Endothelial cell (in vitro differentiated cells): ENCODE measurements at regions not wholly inside any gene's neighbourhood (a gene's known extent, or its start where the extent isn't known, plus 50 kb on each side); places are given as distances from the start of the nearest gene placed in this dataset.

Experiments
- DNase-seq: peaks from one replicate; pipeline ENCODE4 v3.0.0; 2021; ENCODE audit warnings: low spot score
- H3K27ac Mint-ChIP-seq: one replicate; pipeline ENCODE4 v1.8.0; 2021; ENCODE audit warnings: mixed read lengths, inconsistent platforms; ENCODE audit not compliant: unreplicated experiment
- H3K27me3 Mint-ChIP-seq: one replicate; pipeline ENCODE4 v1.8.0; 2021; ENCODE audit warnings: mild to moderate bottlenecking, moderate library complexity, mixed read lengths, inconsistent platforms; ENCODE audit not compliant: unreplicated experiment
- H3K36me3 Mint-ChIP-seq: one replicate; pipeline ENCODE4 v1.8.0; 2021; ENCODE audit warnings: mild to moderate bottlenecking, low read depth, mixed read lengths, inconsistent platforms; ENCODE audit not compliant: unreplicated experiment
- H3K4me1 Mint-ChIP-seq: one replicate; pipeline ENCODE4 v1.8.0; 2021; ENCODE audit warnings: mild to moderate bottlenecking, mixed read lengths, inconsistent platforms; ENCODE audit not compliant: unreplicated experiment
- H3K4me3 Mint-ChIP-seq: one replicate; pipeline ENCODE4 v1.8.0; 2021; ENCODE audit warnings: mild to moderate bottlenecking, mixed read lengths, inconsistent platforms; ENCODE audit not compliant: unreplicated experiment
- H3K9me3 Mint-ChIP-seq: one replicate; pipeline ENCODE4 v1.8.0; 2021; ENCODE audit warnings: mixed read lengths, inconsistent platforms; ENCODE audit not compliant: unreplicated experiment
- CTCF ChIP-seq: fragments of 200-600 bp; sonication (generic); IDR thresholded peaks from one replicate; pipeline ENCODE4 v1.5.0; 2021; ENCODE audit warnings: antibody characterized with exemption; ENCODE audit not compliant: unreplicated experiment

- no peak for TF ChIP-seq CTCF
- Mint-ChIP-seq H3K9me3 (no peaks in the 10 kb centered on the region), H3K27me3 (no peaks in the 10 kb centered on the region), H3K4me3 (no peak overlapping the region), H3K4me1 (peaks cover 7% of the 10 kb centered on the region), H3K36me3 (no peaks in the 10 kb centered on the region), H3K27ac (no peak overlapping the region)
- no peak for DNase-seq
These were observed 256.5 kb upstream of the ZNF608 start for GRCh38 chr5:125002727-125003598.

- DNase-seq, result no peak
- no peaks in the 10 kb centered on the region for H3K27me3 Mint-ChIP-seq
- no peak for TF ChIP-seq CTCF
- H3K9me3 Mint-ChIP-seq, result no peaks in the 10 kb centered on the region
- no peaks in the 10 kb centered on the region for H3K36me3 Mint-ChIP-seq
- H3K4me3 Mint-ChIP-seq, result no peak overlapping the region
- no peak overlapping the region for H3K27ac Mint-ChIP-seq
- peaks cover 7% of the 10 kb centered on the region for H3K4me1 Mint-ChIP-seq
These were observed 257.6 kb upstream of the ZNF608 start for GRCh38 chr5:125004009-125004408.

GRCh38 chr5:125005266-125005665, 258.8 kb upstream of the ZNF608 start:
- Mint-ChIP-seq H3K9me3 (no peaks in the 10 kb centered on the region), H3K4me3 (no peak overlapping the region), H3K27me3 (no peaks in the 10 kb centered on the region), H3K4me1 (peaks cover 7% of the 10 kb centered on the region), H3K27ac (no peak overlapping the region), H3K36me3 (no peaks in the 10 kb centered on the region)
- no peak for TF ChIP-seq CTCF
- no peak for DNase-seq

- no peak for DNase-seq
- no peaks in the 10 kb centered on the region for H3K9me3 Mint-ChIP-seq
- H3K4me3 Mint-ChIP-seq, result no peak overlapping the region
- H3K36me3 Mint-ChIP-seq, result no peaks in the 10 kb centered on the region
- peaks cover 7% of the 10 kb centered on the region for H3K4me1 Mint-ChIP-seq
- H3K27me3 Mint-ChIP-seq, result no peaks in the 10 kb centered on the region
- no peak for TF ChIP-seq CTCF
- H3K27ac Mint-ChIP-seq, result no peak overlapping the region
These were observed 259.7 kb upstream of the ZNF608 start for GRCh38 chr5:125006011-125006685.

- Mint-ChIP-seq H3K27ac (no peak overlapping the region), H3K4me1 (peaks cover 7% of the 10 kb centered on the region)
These were observed 263.9 kb upstream of the ZNF608 start for GRCh38 chr5:125010356-125010755.

More at GRCh38 chr5:125010356-125010755, 263.9 kb upstream of the ZNF608 start:
- Mint-ChIP-seq H3K36me3 (no peaks in the 10 kb centered on the region), H3K9me3 (no peaks in the 10 kb centered on the region), H3K27me3 (no peaks in the 10 kb centered on the region), H3K4me3 (no peak overlapping the region)
- no peak for DNase-seq
- TF ChIP-seq CTCF, result no peak
